HG03565 (cell line): ENCODE measurements at regions not wholly inside any gene's neighbourhood (a gene's known extent, or its start where the extent isn't known, plus 50 kb on each side); places are given as distances from the start of the nearest gene placed in this dataset.

Source experiments
- ATAC-seq: cut with Tn5 transposase; IDR thresholded peaks from one replicate; pipeline ENCODE4 v1.9.1; 2021; ENCODE audit warnings: mild to moderate bottlenecking, moderate library complexity; ENCODE audit not compliant: unreplicated experiment

GRCh38 chr3:77945320-77945719, 905.4 kb downstream of the ROBO2 start:
- no peak for ATAC-seq

GRCh38 chr3:77947671-77948070, 907.8 kb downstream of the ROBO2 start:
- ATAC-seq, result no peak

- no peak for ATAC-seq
These were observed 927.7 kb downstream of the ROBO2 start for GRCh38 chr3:77967621-77968020.

GRCh38 chr3:77976079-77976478, 936.2 kb downstream of the ROBO2 start:
- ATAC-seq, result no peak

- no peak for ATAC-seq
These were observed 963.2 kb downstream of the ROBO2 start for GRCh38 chr3:78003090-78003489.

GRCh38 chr3:78004571-78004970, 964.7 kb downstream of the ROBO2 start:
- no peak for ATAC-seq

GRCh38 chr3:78013653-78014052, 973.8 kb downstream of the ROBO2 start:
- no peak for ATAC-seq

GRCh38 chr3:78015856-78016255, 976.0 kb downstream of the ROBO2 start:
- ATAC-seq, result no peak

- no peak for ATAC-seq
These were observed 981.8 kb downstream of the ROBO2 start for GRCh38 chr3:78021710-78022109.

GRCh38 chr3:78022232-78022631, 982.3 kb downstream of the ROBO2 start:
- no peak for ATAC-seq

- ATAC-seq, result no peak
These were observed 983.4 kb downstream of the ROBO2 start for GRCh38 chr3:78023257-78023656.

GRCh38 chr3:78025916-78026315, 986.0 kb downstream of the ROBO2 start:
- no peak for ATAC-seq

- ATAC-seq, result no peak
These were observed 986.5 kb downstream of the ROBO2 start for GRCh38 chr3:78026318-78026828.

GRCh38 chr3:78029775-78030174, 989.9 kb downstream of the ROBO2 start:
- no peak for ATAC-seq

- no peak for ATAC-seq
These were observed 995.3 kb downstream of the ROBO2 start for GRCh38 chr3:78035131-78035641.

GRCh38 chr3:78041486-78041885, 1001.6 kb downstream of the ROBO2 start:
- no peak for ATAC-seq

- ATAC-seq, result no peak
These were observed 1006.7 kb downstream of the ROBO2 start for GRCh38 chr3:78046566-78046965.

- peak; percentile 77 for ATAC-seq
These were observed 1008.8 kb downstream of the ROBO2 start for GRCh38 chr3:78048698-78049097.

GRCh38 chr3:78049521-78049920, 1009.6 kb downstream of the ROBO2 start:
- no peak for ATAC-seq

- ATAC-seq, result no peak
These were observed 1010.6 kb downstream of the ROBO2 start for GRCh38 chr3:78050276-78051065.

GRCh38 chr3:78052746-78053145, 1012.8 kb downstream of the ROBO2 start:
- no peak for ATAC-seq

- ATAC-seq, result no peak
These were observed 1026.4 kb downstream of the ROBO2 start for GRCh38 chr3:78066287-78066686.

GRCh38 chr3:78070188-78070587, 1030.3 kb downstream of the ROBO2 start:
- no peak for ATAC-seq
